OCI-LY3 (cell line): ENCODE measurements at regions not wholly inside any gene's neighbourhood (a gene's known extent, or its start where the extent isn't known, plus 50 kb on each side); places are given as distances from the start of the nearest gene placed in this dataset.

ENCODE experiments used
- CTCF ChIP-seq: fragments of 200-600, 300-600 bp; sonication (generic); IDR thresholded peaks from 2 replicates; pipeline ENCODE4 v1.5.1; 2014; ENCODE audit warnings: antibody characterized with exemption, low read length, low read depth
- EZH2phosphoT487 ChIP-seq: fragments of 200-600 bp; shearing (Covaris generic); IDR thresholded peaks from 2 replicates; pipeline ENCODE4 v1.6.1; 2018; ENCODE audit warnings: antibody characterized with exemption, mixed run types, low read depth

GRCh38 chr12:92520511-92520910, 182.3 kb upstream of the PLEKHG7 start:
- TF ChIP-seq CTCF (no peak), EZH2phosphoT487 (no peak)
